ENCODE measurements at regions not wholly inside any gene's neighbourhood (a gene's known extent, or its start where the extent isn't known, plus 50 kb on each side); places are given as distances from the start of the nearest gene placed in this dataset.

- TF ChIP-seq CTCF (IDR thresholded peaks at IDR 0.05), result no peak
- Mint-ChIP-seq H3K36me3 (ENCODE audit: low read depth) (peaks cover 2% of the 10 kb centered on the region), H3K4me3 (no peak overlapping the region), H3K4me1 (peaks cover 24% of the 10 kb centered on the region), H3K27ac (no peak overlapping the region), H3K27me3 (ENCODE audit: low read depth, poor library complexity) (peaks cover 11% of the 10 kb centered on the region), H3K9me3 (peaks cover 28% of the 10 kb centered on the region)
- DNase-seq, result no peak
These were observed 77.6 kb upstream of the PROK2 start for GRCh38 chr3:71862371-71863140.

GRCh38 chr3:71859123-71859519 is 74.2 kb upstream of the PROK2 start:
- H3K27me3 Mint-ChIP-seq (ENCODE audit: low read depth, poor library complexity), result peaks cover 8% of the 10 kb centered on the region
- H3K36me3 Mint-ChIP-seq (ENCODE audit: low read depth), result no peaks in the 10 kb centered on the region
- peak overlapping the region; percentile 47 for H3K27ac Mint-ChIP-seq
- no peak for TF ChIP-seq CTCF (IDR thresholded peaks at IDR 0.05)
- no peak for DNase-seq
- no peak overlapping the region for H3K4me3 Mint-ChIP-seq
- H3K4me1 Mint-ChIP-seq, result peaks cover 18% of the 10 kb centered on the region
- H3K9me3 Mint-ChIP-seq, result peaks cover 20% of the 10 kb centered on the region

- DNase-seq, result peak; percentile 20
- TF ChIP-seq CTCF (IDR thresholded peaks at IDR 0.05), result no peak
- H3K27me3 Mint-ChIP-seq (ENCODE audit: low read depth, poor library complexity), result peaks cover 8% of the 10 kb centered on the region
- no peak overlapping the region for H3K4me3 Mint-ChIP-seq
- peaks cover 15% of the 10 kb centered on the region for H3K4me1 Mint-ChIP-seq
- peak overlapping the region; percentile 53 for H3K27ac Mint-ChIP-seq
- peaks cover 20% of the 10 kb centered on the region for H3K9me3 Mint-ChIP-seq
- H3K36me3 Mint-ChIP-seq (ENCODE audit: low read depth), result no peaks in the 10 kb centered on the region
These were observed 73.7 kb upstream of the PROK2 start for GRCh38 chr3:71858503-71859122.

GRCh38 chr3:71857956-71858355 is 73.0 kb upstream of the PROK2 start:
- Mint-ChIP-seq H3K27me3 (ENCODE audit: low read depth, poor library complexity) (peaks cover 11% of the 10 kb centered on the region), H3K4me3 (no peak overlapping the region), H3K9me3 (peaks cover 20% of the 10 kb centered on the region), H3K4me1 (peaks cover 14% of the 10 kb centered on the region), H3K36me3 (ENCODE audit: low read depth) (no peaks in the 10 kb centered on the region), H3K27ac (no peak overlapping the region)
- no peak for DNase-seq
- TF ChIP-seq CTCF (IDR thresholded peaks at IDR 0.05), result no peak

DNA sequence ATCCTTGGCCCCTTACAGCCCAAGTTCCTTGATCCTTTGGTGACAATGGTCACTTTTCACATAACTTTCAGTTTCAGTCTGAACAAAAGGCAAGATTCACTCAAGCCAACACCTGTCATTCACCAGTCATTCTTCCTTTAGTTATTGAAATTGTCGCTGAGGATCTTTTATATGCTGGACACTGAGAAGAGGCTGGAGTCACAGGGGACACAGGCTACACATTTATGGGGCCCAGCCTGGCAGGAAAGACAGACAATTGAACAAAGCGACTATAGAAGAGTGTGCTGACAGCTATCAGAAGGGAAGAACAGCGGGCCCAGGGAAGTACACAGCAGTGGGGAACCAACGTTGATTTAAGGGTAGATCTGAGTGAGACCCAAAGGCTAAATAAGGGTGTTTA is 69.8 kb upstream of the PROK2 start:
- no peak for DNase-seq
- TF ChIP-seq CTCF (IDR thresholded peaks at IDR 0.05), result no peak
- peaks cover 14% of the 10 kb centered on the region for H3K4me1 Mint-ChIP-seq
- H3K27ac Mint-ChIP-seq, result no peak overlapping the region
- H3K27me3 Mint-ChIP-seq (ENCODE audit: low read depth, poor library complexity), result peaks cover 13% of the 10 kb centered on the region
- peaks cover 3% of the 10 kb centered on the region for H3K9me3 Mint-ChIP-seq
- H3K36me3 Mint-ChIP-seq (ENCODE audit: low read depth), result no peaks in the 10 kb centered on the region
- H3K4me3 Mint-ChIP-seq, result no peak overlapping the region

GRCh38 chr3:71854096-71854495 is 69.1 kb upstream of the PROK2 start:
- DNase-seq, result no peak
- no peak overlapping the region for H3K27ac Mint-ChIP-seq
- no peak for TF ChIP-seq CTCF (IDR thresholded peaks at IDR 0.05)
- peaks cover 10% of the 10 kb centered on the region for H3K27me3 Mint-ChIP-seq (ENCODE audit: low read depth, poor library complexity)
- H3K4me1 Mint-ChIP-seq, result peaks cover 13% of the 10 kb centered on the region
- H3K4me3 Mint-ChIP-seq, result no peak overlapping the region
- H3K36me3 Mint-ChIP-seq (ENCODE audit: low read depth), result no peaks in the 10 kb centered on the region
- peaks cover 10% of the 10 kb centered on the region for H3K9me3 Mint-ChIP-seq
